Neuron (in vitro differentiated cells): ENCODE measurements at regions not wholly inside any gene's neighbourhood (a gene's known extent, or its start where the extent isn't known, plus 50 kb on each side); places are given as distances from the start of the nearest gene placed in this dataset.

ENCODE experiments used
- H2AFZ ChIP-seq: one replicate; pipeline ENCODE4 v1.6.1; 2013; ENCODE audit warnings: low read depth, mild to moderate bottlenecking, inconsistent platforms, low read length, moderate library complexity
- H3K27me3 ChIP-seq: one replicate; pipeline ENCODE4 v1.6.1; 2013; ENCODE audit warnings: low read length; ENCODE audit not compliant: insufficient read depth
- H3K36me3 ChIP-seq: one replicate; pipeline ENCODE4 v1.6.1; 2013; ENCODE audit warnings: low read length; ENCODE audit not compliant: insufficient read depth
- H3K4me1 ChIP-seq: one replicate; pipeline ENCODE4 v1.6.1; 2013; ENCODE audit warnings: low read length; ENCODE audit not compliant: insufficient read depth
- H3K4me3 ChIP-seq: 2 replicates; pipeline ENCODE4 v1.5.1; 2013; ENCODE audit warnings: mild to moderate bottlenecking, low read length, moderate library complexity
- H3K9me3 ChIP-seq: one replicate; pipeline ENCODE4 v1.6.1; 2013; ENCODE audit warnings: low read length

GRCh38 chr7:26467104-26467503 lies 175.4 kb downstream of the SNX10 start:
- H3K4me1 ChIP-seq = no peaks in the 10 kb centered on the region
- H2AFZ ChIP-seq = no peak overlapping the region
- H3K4me3 ChIP-seq = no peak overlapping the region
- no peaks in the 10 kb centered on the region for H3K9me3 ChIP-seq
- H3K36me3 ChIP-seq = no peaks in the 10 kb centered on the region
- no peaks in the 10 kb centered on the region for H3K27me3 ChIP-seq

GRCh38 chr7:26467541-26467940 lies 175.9 kb downstream of the SNX10 start:
- no peaks in the 10 kb centered on the region for H3K9me3 ChIP-seq
- H3K4me3 ChIP-seq = no peak overlapping the region
- H3K4me1 ChIP-seq = no peaks in the 10 kb centered on the region
- H3K27me3 ChIP-seq = no peaks in the 10 kb centered on the region
- no peak overlapping the region for H2AFZ ChIP-seq
- H3K36me3 ChIP-seq = no peaks in the 10 kb centered on the region

- Histone ChIP-seq H3K27me3 (no peaks in the 10 kb centered on the region), H2AFZ (no peak overlapping the region), H3K9me3 (no peaks in the 10 kb centered on the region), H3K36me3 (no peaks in the 10 kb centered on the region), H3K4me3 (no peak overlapping the region), H3K4me1 (no peaks in the 10 kb centered on the region)
Observed at GRCh38 chr7:26468625-26469024, 177.0 kb downstream of the SNX10 start.

- Histone ChIP-seq H3K27me3 (no peaks in the 10 kb centered on the region), H3K4me3 (no peak overlapping the region), H3K9me3 (no peaks in the 10 kb centered on the region), H3K36me3 (no peaks in the 10 kb centered on the region), H3K4me1 (no peaks in the 10 kb centered on the region), H2AFZ (no peak overlapping the region)
Observed at GRCh38 chr7:26469188-26469587, 177.5 kb downstream of the SNX10 start.

GRCh38 chr7:26470691-26471090 lies 179.0 kb downstream of the SNX10 start:
- no peaks in the 10 kb centered on the region for H3K4me1 ChIP-seq
- no peaks in the 10 kb centered on the region for H3K9me3 ChIP-seq
- no peak overlapping the region for H2AFZ ChIP-seq
- no peaks in the 10 kb centered on the region for H3K27me3 ChIP-seq
- no peak overlapping the region for H3K4me3 ChIP-seq
- no peaks in the 10 kb centered on the region for H3K36me3 ChIP-seq

GRCh38 chr7:26471306-26472075 lies 179.8 kb downstream of the SNX10 start:
- Histone ChIP-seq H3K9me3 (no peaks in the 10 kb centered on the region), H3K36me3 (no peaks in the 10 kb centered on the region), H3K27me3 (no peaks in the 10 kb centered on the region), H3K4me3 (no peak overlapping the region), H3K4me1 (no peaks in the 10 kb centered on the region), H2AFZ (no peak overlapping the region)

- Histone ChIP-seq H2AFZ (no peak overlapping the region), H3K9me3 (no peaks in the 10 kb centered on the region), H3K4me3 (no peak overlapping the region), H3K4me1 (no peaks in the 10 kb centered on the region), H3K36me3 (no peaks in the 10 kb centered on the region), H3K27me3 (no peaks in the 10 kb centered on the region)
Observed at GRCh38 chr7:26472971-26473370, 181.3 kb downstream of the SNX10 start.

- Histone ChIP-seq H3K36me3 (no peaks in the 10 kb centered on the region), H2AFZ (no peak overlapping the region)
Observed at GRCh38 chr7:26476271-26476670, 184.6 kb downstream of the SNX10 start.

GRCh38 chr7:26477381-26477990 lies 185.8 kb downstream of the SNX10 start:
- Histone ChIP-seq H3K4me1 (peaks cover 26% of the 10 kb centered on the region), H3K27me3 (no peaks in the 10 kb centered on the region), H3K4me3 (no peak overlapping the region), H2AFZ (no peak overlapping the region), H3K9me3 (no peaks in the 10 kb centered on the region), H3K36me3 (no peaks in the 10 kb centered on the region)

More at GRCh38 chr7:26476271-26476670, 184.6 kb downstream of the SNX10 start:
- Histone ChIP-seq H3K4me3 (no peak overlapping the region), H3K27me3 (no peaks in the 10 kb centered on the region), H3K9me3 (no peaks in the 10 kb centered on the region), H3K4me1 (peaks cover 26% of the 10 kb centered on the region)

- H3K9me3 ChIP-seq = no peaks in the 10 kb centered on the region
- no peak overlapping the region for H2AFZ ChIP-seq
- no peak overlapping the region for H3K4me3 ChIP-seq
- H3K27me3 ChIP-seq = no peaks in the 10 kb centered on the region
- H3K36me3 ChIP-seq = no peaks in the 10 kb centered on the region
- peaks cover 26% of the 10 kb centered on the region for H3K4me1 ChIP-seq
Observed at GRCh38 chr7:26478550-26478949, 186.9 kb downstream of the SNX10 start.

- Histone ChIP-seq H3K9me3 (peaks cover 5% of the 10 kb centered on the region), H2AFZ (no peak overlapping the region), H3K4me3 (no peak overlapping the region), H3K36me3 (no peaks in the 10 kb centered on the region), H3K4me1 (peaks cover 26% of the 10 kb centered on the region), H3K27me3 (no peaks in the 10 kb centered on the region)
Observed at GRCh38 chr7:26479581-26479980, 187.9 kb downstream of the SNX10 start.

- Histone ChIP-seq H3K36me3 (no peaks in the 10 kb centered on the region), H3K27me3 (no peaks in the 10 kb centered on the region), H3K4me1 (peaks cover 26% of the 10 kb centered on the region), H3K4me3 (no peak overlapping the region), H2AFZ (no peak overlapping the region), H3K9me3 (peaks cover 5% of the 10 kb centered on the region)
Observed at GRCh38 chr7:26480156-26480555, 188.5 kb downstream of the SNX10 start.

- Histone ChIP-seq H3K9me3 (peaks cover 5% of the 10 kb centered on the region), H3K27me3 (no peaks in the 10 kb centered on the region), H3K4me3 (no peak overlapping the region), H2AFZ (no peak overlapping the region), H3K4me1 (peaks cover 26% of the 10 kb centered on the region), H3K36me3 (no peaks in the 10 kb centered on the region)
Observed at GRCh38 chr7:26482927-26483326, 191.3 kb downstream of the SNX10 start.
